D721Med (cell line): ENCODE measurements at regions not wholly inside any gene's neighbourhood (a gene's known extent, or its start where the extent isn't known, plus 50 kb on each side); places are given as distances from the start of the nearest gene placed in this dataset.

ENCODE experiments used
- DNase-seq: peaks from one replicate; pipeline ENCODE4 v3.0.0; 2011; ENCODE audit warnings: low spot score; ENCODE audit not compliant: insufficient read length
- FAIRE-seq: peaks from 2 replicates; lab custom pipeline; 2011; peaks lifted over from hg19 to GRCh38; lab: Jason Lieb, UNC
- TF ChIP-seq, protein P1 (sequence below): IDR thresholded peaks from 2 replicates; pipeline ENCODE4 v1.5.1; 2012; ENCODE audit warnings: mild to moderate bottlenecking, control low read depth; ENCODE audit not compliant: insufficient read depth; ENCODE audit errors: missing control alignments

DNA sequence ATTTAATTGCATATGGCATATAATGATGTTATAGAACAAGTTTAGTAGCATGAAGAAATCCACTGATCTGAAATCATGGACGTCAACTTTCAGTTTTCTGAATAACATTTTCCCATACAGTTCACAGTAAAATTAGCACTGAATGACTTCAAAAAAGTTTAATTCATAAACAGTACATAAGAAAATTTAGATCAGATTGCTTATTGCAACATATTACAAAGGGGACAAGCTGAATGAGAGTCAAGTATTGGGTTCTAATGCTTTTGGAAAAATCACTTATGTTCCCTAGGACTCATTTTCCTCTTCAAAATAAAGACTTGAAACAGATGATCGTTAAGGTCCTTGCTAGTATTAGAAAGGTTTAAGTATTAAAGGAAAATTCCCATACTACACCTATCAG, 898.3 kb upstream of the INTU start:
- TF ChIP-seq, protein P1, sequence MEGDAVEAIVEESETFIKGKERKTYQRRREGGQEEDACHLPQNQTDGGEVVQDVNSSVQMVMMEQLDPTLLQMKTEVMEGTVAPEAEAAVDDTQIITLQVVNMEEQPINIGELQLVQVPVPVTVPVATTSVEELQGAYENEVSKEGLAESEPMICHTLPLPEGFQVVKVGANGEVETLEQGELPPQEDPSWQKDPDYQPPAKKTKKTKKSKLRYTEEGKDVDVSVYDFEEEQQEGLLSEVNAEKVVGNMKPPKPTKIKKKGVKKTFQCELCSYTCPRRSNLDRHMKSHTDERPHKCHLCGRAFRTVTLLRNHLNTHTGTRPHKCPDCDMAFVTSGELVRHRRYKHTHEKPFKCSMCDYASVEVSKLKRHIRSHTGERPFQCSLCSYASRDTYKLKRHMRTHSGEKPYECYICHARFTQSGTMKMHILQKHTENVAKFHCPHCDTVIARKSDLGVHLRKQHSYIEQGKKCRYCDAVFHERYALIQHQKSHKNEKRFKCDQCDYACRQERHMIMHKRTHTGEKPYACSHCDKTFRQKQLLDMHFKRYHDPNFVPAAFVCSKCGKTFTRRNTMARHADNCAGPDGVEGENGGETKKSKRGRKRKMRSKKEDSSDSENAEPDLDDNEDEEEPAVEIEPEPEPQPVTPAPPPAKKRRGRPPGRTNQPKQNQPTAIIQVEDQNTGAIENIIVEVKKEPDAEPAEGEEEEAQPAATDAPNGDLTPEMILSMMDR, result no peak
- FAIRE-seq (no peak), DNase-seq (no peak)

DNA sequence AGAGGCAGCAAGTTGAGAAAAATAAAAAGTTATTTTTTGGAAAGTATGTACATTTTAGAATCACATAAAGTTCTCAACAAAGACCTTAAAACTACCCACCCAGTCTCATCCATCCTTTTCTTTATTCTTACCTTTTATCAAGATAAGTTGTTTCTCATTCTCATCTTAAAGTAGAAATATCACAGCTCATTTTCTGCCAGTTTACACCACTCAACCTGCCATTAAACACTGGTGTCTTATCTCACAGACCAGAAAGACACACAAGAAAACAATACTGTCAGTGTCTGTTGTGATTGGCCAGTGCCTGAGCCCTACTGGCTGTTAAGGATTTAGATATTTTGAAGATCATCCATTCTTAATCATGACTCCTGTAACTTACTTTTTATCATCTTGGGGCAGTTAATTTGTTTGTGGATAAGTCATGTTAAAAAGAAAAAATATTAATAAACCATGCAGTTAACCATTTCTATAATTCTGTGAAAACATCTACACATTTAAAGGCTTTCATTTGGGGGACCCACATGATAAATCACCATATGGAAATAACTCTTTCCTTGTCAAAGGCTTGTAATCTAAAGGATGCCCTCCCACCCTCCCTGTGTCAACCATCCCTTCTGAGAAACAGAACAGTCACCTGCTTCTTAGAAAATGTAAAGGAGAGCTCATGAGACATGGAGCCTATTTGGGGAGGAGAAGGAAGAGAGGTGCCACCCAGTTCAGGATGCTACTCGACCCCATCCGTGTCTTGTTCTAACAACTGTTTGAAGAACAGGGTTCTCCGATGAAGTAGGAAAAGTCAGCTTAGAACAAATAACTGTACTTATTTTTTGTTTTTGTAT, 897.2 kb upstream of the INTU start:
- DNase-seq, result no peak
- TF ChIP-seq, protein P1, result no peak
- no peak for FAIRE-seq

- TF ChIP-seq, protein P1, result no peak
- FAIRE-seq (no peak), DNase-seq (no peak)
Observed at GRCh38 chr4:126736133-126736518, 896.6 kb upstream of the INTU start.

DNA sequence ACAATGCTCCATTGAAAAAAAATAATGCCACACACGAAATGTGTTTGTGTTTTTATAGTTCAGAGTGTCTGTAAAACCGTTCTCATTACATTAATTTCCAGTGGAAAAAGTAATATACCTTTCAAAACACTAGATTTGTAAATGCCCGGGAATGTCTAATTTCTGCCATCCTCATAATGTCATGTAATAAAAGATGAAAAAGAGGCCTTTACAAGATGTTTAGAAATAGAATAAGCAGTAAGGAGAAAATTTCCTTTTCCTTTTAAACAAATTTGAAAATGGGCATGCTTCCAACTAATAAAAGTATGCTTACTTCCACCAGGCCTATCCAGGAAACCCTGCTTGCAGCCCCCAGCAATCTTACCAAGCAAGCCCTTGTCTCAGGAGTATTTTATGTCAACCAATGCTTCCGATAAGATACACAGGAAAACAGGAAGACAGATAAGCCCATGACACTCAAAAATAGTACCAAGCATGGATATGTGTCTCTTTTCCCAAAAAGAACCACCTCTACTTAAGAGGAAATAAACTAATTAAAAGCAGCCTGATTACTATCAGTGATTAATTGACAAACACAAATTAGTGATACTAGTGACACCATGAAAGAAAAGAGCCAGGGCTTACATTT, 894.7 kb upstream of the INTU start:
- no peak for FAIRE-seq
- TF ChIP-seq, protein P1, result no peak

DNA sequence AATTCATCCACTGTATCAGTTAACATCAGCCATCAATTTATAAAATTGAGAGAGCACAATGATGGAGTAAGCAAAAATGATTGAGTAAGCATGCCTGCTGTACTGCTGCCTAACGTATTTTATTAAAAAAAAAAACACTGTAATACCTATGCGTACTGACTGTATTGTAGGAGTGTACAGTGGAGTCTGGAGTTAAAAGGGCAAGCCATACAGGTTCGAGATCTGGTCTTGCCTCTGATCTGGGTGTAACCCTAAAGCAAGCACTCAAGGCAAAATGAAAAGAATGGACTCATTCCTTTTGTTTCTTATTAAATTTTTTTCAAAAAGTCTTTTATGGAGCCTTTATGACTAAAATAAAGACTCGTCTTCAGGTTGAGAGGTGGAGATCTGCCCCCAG, 894.2 kb upstream of the INTU start:
- TF ChIP-seq, protein P1, result no peak
- FAIRE-seq, result no peak
- no peak for DNase-seq

More for the DNA sequence above, 894.7 kb upstream of the INTU start:
- no peak for DNase-seq

DNA sequence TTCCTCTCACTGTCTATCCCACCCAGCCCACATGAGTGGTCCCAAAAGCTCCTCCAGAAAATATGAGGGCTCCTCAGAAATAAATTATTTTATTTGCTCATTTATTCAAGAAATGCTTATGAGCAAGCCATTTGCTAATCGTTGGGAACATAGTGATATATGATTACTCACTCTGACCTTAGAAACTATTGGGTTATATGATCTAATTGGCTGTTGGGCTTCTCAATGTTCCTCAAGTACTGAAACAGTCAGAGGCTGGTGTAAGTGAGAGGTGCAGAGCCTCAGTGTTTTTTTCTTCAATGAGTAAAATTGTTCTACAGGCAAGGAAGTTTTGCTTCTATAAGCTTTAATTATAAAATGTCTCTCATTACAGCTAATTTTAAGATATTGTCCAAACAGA, 893.8 kb upstream of the INTU start:
- FAIRE-seq, result no peak
- TF ChIP-seq, protein P1, result no peak
- no peak for DNase-seq

DNA sequence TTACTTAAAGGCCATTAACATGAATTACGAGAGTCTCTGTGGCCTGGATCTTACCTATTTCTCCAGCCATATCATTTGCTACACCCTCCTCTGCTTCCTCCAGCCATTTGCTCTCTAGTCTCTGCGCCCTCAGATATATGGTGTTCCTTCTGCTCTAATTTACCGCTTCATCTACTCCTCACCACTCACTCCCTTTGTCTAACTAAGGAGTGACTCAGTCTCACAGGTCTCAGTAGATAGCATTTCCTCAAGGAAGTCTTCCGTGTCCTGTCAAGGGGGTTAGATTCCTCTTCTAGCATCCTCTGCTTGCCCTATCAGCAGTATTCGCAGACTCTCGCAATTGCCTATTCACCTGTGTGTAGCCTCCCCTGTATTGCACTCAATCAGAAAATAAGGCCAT, 892.1 kb upstream of the INTU start:
- DNase-seq, result no peak
- TF ChIP-seq, protein P1, result no peak
- no peak for FAIRE-seq
